SJCRH30 (cell line): ENCODE measurements at regions not wholly inside any gene's neighbourhood (a gene's known extent, or its start where the extent isn't known, plus 50 kb on each side); places are given as distances from the start of the nearest gene placed in this dataset.
"Not testable (repeated sequence)": the region's sequence is repeated elsewhere in the genome, so short reads cannot be mapped to it uniquely, and the experiment has no call there.

Source experiments
- DNase-seq, 2 experiments: peaks; one replicate each; pipeline ENCODE4 v3.0.0-alpha.2; 2015 to 2020
- H3K27ac ChIP-seq: fragments of 250-450 bp; sonication (Bioruptor Pico); 2 replicates; pipeline ENCODE4 v1.5.1; 2020; ENCODE audit warnings: mild to moderate bottlenecking, moderate library complexity
- H3K27me3 ChIP-seq: fragments of 250-450 bp; sonication (Bioruptor Pico); 2 replicates; pipeline ENCODE4 v1.5.1; 2020; ENCODE audit warnings: mild to moderate bottlenecking, moderate library complexity
- H3K36me3 ChIP-seq: fragments of 250-450 bp; sonication (Bioruptor Pico); 2 replicates; pipeline ENCODE4 v1.5.1; 2020; ENCODE audit warnings: mild to moderate bottlenecking, moderate library complexity
- H3K4me1 ChIP-seq: fragments of 250-450 bp; sonication (Bioruptor Pico); 2 replicates; pipeline ENCODE4 v1.5.1; 2020; ENCODE audit warnings: mild to moderate bottlenecking, moderate library complexity
- H3K4me3 ChIP-seq: fragments of 250-450 bp; sonication (Bioruptor Pico); 2 replicates; pipeline ENCODE4 v1.5.1; 2020; ENCODE audit warnings: mild to moderate bottlenecking, moderate library complexity
- H3K9me3 ChIP-seq: fragments of 250-450 bp; sonication (Bioruptor Pico); replicated peaks from 2 replicates; pipeline ENCODE4 v1.5.1; 2020; ENCODE audit warnings: mild to moderate bottlenecking, moderate library complexity

- not testable (repeated sequence) for H3K9me3 ChIP-seq, H3K4me1 ChIP-seq, H3K4me3 ChIP-seq, H3K27ac ChIP-seq, H3K36me3 ChIP-seq, H3K27me3 ChIP-seq, DNase-seq
Observed at GRCh38 chr14:55839301-55839947, 259.4 kb downstream of the KTN1 start.

GRCh38 chr14:55840821-55841220, 260.8 kb downstream of the KTN1 start:
- H3K9me3 ChIP-seq, result no peaks in the 10 kb centered on the region
- H3K4me1 ChIP-seq, result no peaks in the 10 kb centered on the region
- no peak for DNase-seq
- H3K4me3 ChIP-seq, result no peak overlapping the region
- no peaks in the 10 kb centered on the region for H3K36me3 ChIP-seq
- H3K27ac ChIP-seq, result no peak overlapping the region
- H3K27me3 ChIP-seq, result no peaks in the 10 kb centered on the region

GRCh38 chr14:55841625-55842024, 261.6 kb downstream of the KTN1 start:
- H3K27me3 ChIP-seq, result no peaks in the 10 kb centered on the region
- DNase-seq, result no peak
- H3K36me3 ChIP-seq, result no peaks in the 10 kb centered on the region
- no peak overlapping the region for H3K27ac ChIP-seq
- no peak overlapping the region for H3K4me3 ChIP-seq
- no peaks in the 10 kb centered on the region for H3K9me3 ChIP-seq
- no peaks in the 10 kb centered on the region for H3K4me1 ChIP-seq

- no peaks in the 10 kb centered on the region for H3K27me3 ChIP-seq
- no peaks in the 10 kb centered on the region for H3K4me1 ChIP-seq
- no peaks in the 10 kb centered on the region for H3K9me3 ChIP-seq
- no peak for DNase-seq
- no peak overlapping the region for H3K27ac ChIP-seq
- no peak overlapping the region for H3K4me3 ChIP-seq
- H3K36me3 ChIP-seq, result no peaks in the 10 kb centered on the region
Observed at GRCh38 chr14:55843718-55844403, 263.9 kb downstream of the KTN1 start.

GRCh38 chr14:55845963-55846825, 266.2 kb downstream of the KTN1 start:
- Histone ChIP-seq H3K9me3 (no peaks in the 10 kb centered on the region), H3K27me3 (no peaks in the 10 kb centered on the region), H3K27ac (no peak overlapping the region), H3K36me3 (no peaks in the 10 kb centered on the region), H3K4me3 (no peak overlapping the region), H3K4me1 (no peaks in the 10 kb centered on the region)
- no peak for DNase-seq

- no peaks in the 10 kb centered on the region for H3K4me1 ChIP-seq
- H3K4me3 ChIP-seq, result no peak overlapping the region
- H3K36me3 ChIP-seq, result no peaks in the 10 kb centered on the region
- DNase-seq, result no peak
- H3K9me3 ChIP-seq, result no peaks in the 10 kb centered on the region
- no peak overlapping the region for H3K27ac ChIP-seq
- no peaks in the 10 kb centered on the region for H3K27me3 ChIP-seq
Observed at GRCh38 chr14:55846826-55847446, 266.9 kb downstream of the KTN1 start.

GRCh38 chr14:55847766-55848165, 267.8 kb downstream of the KTN1 start:
- no peaks in the 10 kb centered on the region for H3K27me3 ChIP-seq
- no peaks in the 10 kb centered on the region for H3K36me3 ChIP-seq
- no peaks in the 10 kb centered on the region for H3K9me3 ChIP-seq
- H3K27ac ChIP-seq, result no peak overlapping the region
- DNase-seq, result no peak
- H3K4me1 ChIP-seq, result no peaks in the 10 kb centered on the region
- no peak overlapping the region for H3K4me3 ChIP-seq

GRCh38 chr14:55848964-55849363, 269.0 kb downstream of the KTN1 start:
- Histone ChIP-seq H3K27me3 (no peaks in the 10 kb centered on the region), H3K36me3 (no peaks in the 10 kb centered on the region), H3K9me3 (no peaks in the 10 kb centered on the region), H3K27ac (no peak overlapping the region), H3K4me3 (no peak overlapping the region), H3K4me1 (no peaks in the 10 kb centered on the region)
- DNase-seq, result no peak

GRCh38 chr14:55849833-55850232, 268.4 kb upstream of the PELI2 start:
- Histone ChIP-seq H3K36me3 (no peaks in the 10 kb centered on the region), H3K9me3 (no peaks in the 10 kb centered on the region), H3K4me3 (no peak overlapping the region), H3K27ac (no peak overlapping the region), H3K27me3 (no peaks in the 10 kb centered on the region), H3K4me1 (no peaks in the 10 kb centered on the region)
- DNase-seq, result no peak

GRCh38 chr14:55850825-55851241, 267.4 kb upstream of the PELI2 start:
- DNase-seq, result no peak
- Histone ChIP-seq H3K27me3 (no peaks in the 10 kb centered on the region), H3K9me3 (no peaks in the 10 kb centered on the region), H3K4me1 (no peaks in the 10 kb centered on the region), H3K36me3 (no peaks in the 10 kb centered on the region), H3K27ac (no peak overlapping the region), H3K4me3 (no peak overlapping the region)

GRCh38 chr14:55851301-55851700, 266.9 kb upstream of the PELI2 start:
- no peak for DNase-seq
- Histone ChIP-seq H3K27me3 (no peaks in the 10 kb centered on the region), H3K27ac (no peak overlapping the region), H3K36me3 (no peaks in the 10 kb centered on the region), H3K4me1 (no peaks in the 10 kb centered on the region), H3K9me3 (no peaks in the 10 kb centered on the region), H3K4me3 (no peak overlapping the region)

- no peak for DNase-seq
- Histone ChIP-seq H3K27me3 (no peaks in the 10 kb centered on the region), H3K4me1 (no peaks in the 10 kb centered on the region), H3K9me3 (no peaks in the 10 kb centered on the region), H3K36me3 (no peaks in the 10 kb centered on the region), H3K27ac (no peak overlapping the region), H3K4me3 (no peak overlapping the region)
Observed at GRCh38 chr14:55851961-55852360, 266.2 kb upstream of the PELI2 start.

- no peaks in the 10 kb centered on the region for H3K27me3 ChIP-seq
- DNase-seq, result no peak
- H3K27ac ChIP-seq, result no peak overlapping the region
- H3K9me3 ChIP-seq, result 0 out of 2 replicates have a peak, but pooled peaks cover 6% of the 10 kb centered on the region
- no peak overlapping the region for H3K4me3 ChIP-seq
- H3K4me1 ChIP-seq, result no peaks in the 10 kb centered on the region
- H3K36me3 ChIP-seq, result no peaks in the 10 kb centered on the region
Observed at GRCh38 chr14:55855751-55856150, 262.5 kb upstream of the PELI2 start.

GRCh38 chr14:55858604-55859003, 259.6 kb upstream of the PELI2 start:
- Histone ChIP-seq H3K9me3 (0 out of 2 replicates have a peak, but pooled peaks cover 6% of the 10 kb centered on the region), H3K4me1 (no peaks in the 10 kb centered on the region), H3K36me3 (no peaks in the 10 kb centered on the region), H3K27ac (no peak overlapping the region), H3K27me3 (no peaks in the 10 kb centered on the region), H3K4me3 (no peak overlapping the region)
- no peak for DNase-seq

GRCh38 chr14:55861561-55861960, 256.6 kb upstream of the PELI2 start:
- H3K36me3 ChIP-seq, H3K4me1 ChIP-seq, DNase-seq, H3K9me3 ChIP-seq, H3K27me3 ChIP-seq, H3K27ac ChIP-seq, H3K4me3 ChIP-seq: not testable (repeated sequence)
